WTC11 (cell line): ENCODE measurements at regions not wholly inside any gene's neighbourhood (a gene's known extent, or its start where the extent isn't known, plus 50 kb on each side); places are given as distances from the start of the nearest gene placed in this dataset.

ENCODE experiments used
- ARID4B ChIP-seq: sonication (generic); formaldehyde crosslinking; IDR thresholded peaks from 2 replicates; pipeline ENCODE4 v1.8.0; 2023; ENCODE audit warnings: missing genetic modification reagents, mild to moderate bottlenecking, borderline replicate concordance
- E2F4 ChIP-seq: sonication (generic); formaldehyde crosslinking; IDR thresholded peaks from 2 replicates; pipeline ENCODE4 v1.8.1; 2022; ENCODE audit warnings: low read depth, mild to moderate bottlenecking, moderate library complexity, missing genetic modification reagents, borderline replicate concordance
- E2F5 ChIP-seq: sonication (generic); formaldehyde crosslinking; IDR thresholded peaks from 2 replicates; pipeline ENCODE4 v1.8.1; 2022; ENCODE audit warnings: mild to moderate bottlenecking, moderate library complexity, missing genetic modification reagents
- ELF4 ChIP-seq: sonication (generic); formaldehyde crosslinking; IDR thresholded peaks from 2 replicates; pipeline ENCODE4 v1.8.1; 2022; ENCODE audit warnings: low read depth, mild to moderate bottlenecking, moderate library complexity, missing genetic modification reagents
- ESRRA ChIP-seq: sonication (generic); formaldehyde crosslinking; IDR thresholded peaks from 2 replicates; pipeline ENCODE4 v1.8.1; 2022; ENCODE audit warnings: mild to moderate bottlenecking, missing genetic modification reagents, borderline replicate concordance
- OVOL2 ChIP-seq: fragments of 250-450 bp; sonication (Bioruptor Pico); IDR thresholded peaks from 2 replicates; pipeline ENCODE4 v1.9.0; 2021; ENCODE audit warnings: mild to moderate bottlenecking, borderline replicate concordance
- PRRX2 ChIP-seq: fragments of 250-450 bp; sonication (Bioruptor Pico); IDR thresholded peaks from 2 replicates; pipeline ENCODE4 v1.8.0; 2021; ENCODE audit warnings: mild to moderate bottlenecking
- TP53 ChIP-seq: sonication (generic); formaldehyde crosslinking; IDR thresholded peaks from 2 replicates; pipeline ENCODE4 v1.8.1; 2023; ENCODE audit warnings: mild to moderate bottlenecking, missing genetic modification reagents
- USF1 ChIP-seq: sonication (generic); formaldehyde crosslinking; IDR thresholded peaks from 2 replicates; pipeline ENCODE4 v1.8.0; 2022; ENCODE audit warnings: mild to moderate bottlenecking, missing genetic modification reagents
- ZSCAN18 ChIP-seq: fragments of 250-450 bp; sonication (Bioruptor Pico); IDR thresholded peaks from 2 replicates; pipeline ENCODE4 v2.1.2; 2022; ENCODE audit warnings: mild to moderate bottlenecking, moderate library complexity
- TF ChIP-seq, protein P1 (sequence below): fragments of 200-600 bp; IDR thresholded peaks from 2 replicates; pipeline ENCODE4 v1.8.0; 2022; ENCODE audit warnings: antibody characterized with exemption
- TF ChIP-seq, protein P2 (sequence below): sonication (generic); formaldehyde crosslinking; IDR thresholded peaks from 2 replicates; pipeline ENCODE4 v1.8.1; 2022; ENCODE audit warnings: low read depth, missing genetic modification reagents, borderline replicate concordance
- TF ChIP-seq, protein P3 (sequence below): fragments of 250-450 bp; sonication (Bioruptor Pico); IDR thresholded peaks from 2 replicates; pipeline ENCODE4 v1.8.0; 2021; ENCODE audit warnings: mild to moderate bottlenecking

- TF ChIP-seq ESRRA (CRISPR knock-in tag) (no peak), E2F5 (CRISPR knock-in tag) (no peak), OVOL2 (no peak), PRRX2 (CRISPR knock-in tag) (no peak), ARID4B (CRISPR knock-in tag) (no peak), USF1 (no peak), ELF4 (CRISPR knock-in tag) (no peak), E2F4 (CRISPR knock-in tag) (no peak), ZSCAN18 (CRISPR knock-in tag) (no peak), TP53 (CRISPR knock-in tag) (no peak)
- TF ChIP-seq, protein P1, sequence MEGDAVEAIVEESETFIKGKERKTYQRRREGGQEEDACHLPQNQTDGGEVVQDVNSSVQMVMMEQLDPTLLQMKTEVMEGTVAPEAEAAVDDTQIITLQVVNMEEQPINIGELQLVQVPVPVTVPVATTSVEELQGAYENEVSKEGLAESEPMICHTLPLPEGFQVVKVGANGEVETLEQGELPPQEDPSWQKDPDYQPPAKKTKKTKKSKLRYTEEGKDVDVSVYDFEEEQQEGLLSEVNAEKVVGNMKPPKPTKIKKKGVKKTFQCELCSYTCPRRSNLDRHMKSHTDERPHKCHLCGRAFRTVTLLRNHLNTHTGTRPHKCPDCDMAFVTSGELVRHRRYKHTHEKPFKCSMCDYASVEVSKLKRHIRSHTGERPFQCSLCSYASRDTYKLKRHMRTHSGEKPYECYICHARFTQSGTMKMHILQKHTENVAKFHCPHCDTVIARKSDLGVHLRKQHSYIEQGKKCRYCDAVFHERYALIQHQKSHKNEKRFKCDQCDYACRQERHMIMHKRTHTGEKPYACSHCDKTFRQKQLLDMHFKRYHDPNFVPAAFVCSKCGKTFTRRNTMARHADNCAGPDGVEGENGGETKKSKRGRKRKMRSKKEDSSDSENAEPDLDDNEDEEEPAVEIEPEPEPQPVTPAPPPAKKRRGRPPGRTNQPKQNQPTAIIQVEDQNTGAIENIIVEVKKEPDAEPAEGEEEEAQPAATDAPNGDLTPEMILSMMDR: no peak
- TF ChIP-seq, protein P2, sequence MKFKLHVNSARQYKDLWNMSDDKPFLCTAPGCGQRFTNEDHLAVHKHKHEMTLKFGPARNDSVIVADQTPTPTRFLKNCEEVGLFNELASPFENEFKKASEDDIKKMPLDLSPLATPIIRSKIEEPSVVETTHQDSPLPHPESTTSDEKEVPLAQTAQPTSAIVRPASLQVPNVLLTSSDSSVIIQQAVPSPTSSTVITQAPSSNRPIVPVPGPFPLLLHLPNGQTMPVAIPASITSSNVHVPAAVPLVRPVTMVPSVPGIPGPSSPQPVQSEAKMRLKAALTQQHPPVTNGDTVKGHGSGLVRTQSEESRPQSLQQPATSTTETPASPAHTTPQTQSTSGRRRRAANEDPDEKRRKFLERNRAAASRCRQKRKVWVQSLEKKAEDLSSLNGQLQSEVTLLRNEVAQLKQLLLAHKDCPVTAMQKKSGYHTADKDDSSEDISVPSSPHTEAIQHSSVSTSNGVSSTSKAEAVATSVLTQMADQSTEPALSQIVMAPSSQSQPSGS: no peak
- TF ChIP-seq, protein P3, sequence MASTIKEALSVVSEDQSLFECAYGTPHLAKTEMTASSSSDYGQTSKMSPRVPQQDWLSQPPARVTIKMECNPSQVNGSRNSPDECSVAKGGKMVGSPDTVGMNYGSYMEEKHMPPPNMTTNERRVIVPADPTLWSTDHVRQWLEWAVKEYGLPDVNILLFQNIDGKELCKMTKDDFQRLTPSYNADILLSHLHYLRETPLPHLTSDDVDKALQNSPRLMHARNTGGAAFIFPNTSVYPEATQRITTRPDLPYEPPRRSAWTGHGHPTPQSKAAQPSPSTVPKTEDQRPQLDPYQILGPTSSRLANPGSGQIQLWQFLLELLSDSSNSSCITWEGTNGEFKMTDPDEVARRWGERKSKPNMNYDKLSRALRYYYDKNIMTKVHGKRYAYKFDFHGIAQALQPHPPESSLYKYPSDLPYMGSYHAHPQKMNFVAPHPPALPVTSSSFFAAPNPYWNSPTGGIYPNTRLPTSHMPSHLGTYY (CRISPR knock-in tag): no peak
Measured at GRCh38 chr7:84513061-84513460, 318.5 kb upstream of the SEMA3A start.
